Vagina (tissue), 2 donors: ENCODE measurements at regions not wholly inside any gene's neighbourhood (a gene's known extent, or its start where the extent isn't known, plus 50 kb on each side); places are given as distances from the start of the nearest gene placed in this dataset.
"Not testable (repeated sequence)": the region's sequence is repeated elsewhere in the genome, so short reads cannot be mapped to it uniquely, and the experiment has no call there.

Source experiments
- DNase-seq, 2 donors: peaks; one replicate each; pipeline ENCODE4 v3.0.0-alpha.2; 2017; ENCODE audit errors: extremely low spot score in 2 of 2
- H3K27ac ChIP-seq: fragments of 200-600 bp; sonication (generic); one replicate; pipeline ENCODE4 v1.5.1; 2019
- H3K27me3 ChIP-seq: fragments of 200-600 bp; sonication (generic); one replicate; pipeline ENCODE4 v1.5.1; 2019
- H3K36me3 ChIP-seq, 2 donors: fragments of 200-600 bp; sonication (generic); one replicate each; pipeline ENCODE4 v1.5.1; 2017 to 2019
- H3K4me1 ChIP-seq: fragments of 200-600 bp; sonication (generic); one replicate; pipeline ENCODE4 v1.5.1; 2019
- H3K4me3 ChIP-seq, 2 donors: fragments of 200-600 bp; sonication (generic); 1 replicate in 1 of 2; 2 replicates in 1 of 2; pipeline ENCODE4 v1.5.1; 2016 to 2019
- H3K9me3 ChIP-seq: fragments of 200-600 bp; sonication (generic); one replicate; pipeline ENCODE4 v1.5.1; 2019
- POLR2A ChIP-seq, 2 donors: fragments of 450-650 bp; IDR thresholded peaks; one replicate each; pipeline ENCODE4 v1.6.1; 2017; ENCODE audit warnings: antibody characterized with exemption in 2 of 2, mild to moderate bottlenecking in 2 of 2, moderate library complexity in 2 of 2
- POLR2AphosphoS5 ChIP-seq, 2 donors: sonication (generic); formaldehyde crosslinking; IDR thresholded peaks; one replicate each; pipeline ENCODE4 v1.9.0; 2017; ENCODE audit warnings: antibody characterized with exemption in 2 of 2, mild to moderate bottlenecking in 2 of 2, low read depth in 1 of 2; ENCODE audit not compliant: insufficient read depth in 1 of 2
- intact Hi-C: fragments of 100-400 bp; cut with DNase I; formaldehyde crosslinking; loops from one replicate; pipeline ENCODE4 v1.15.1; 2023
- TF ChIP-seq, protein P1 (sequence below), 3 experiments: fragments of 450-650 bp in 2 of 3; fragments of 200-600 bp in 1 of 3; sonication (generic) in 1 of 3; IDR thresholded peaks; one replicate each; pipeline ENCODE4 v1.5.1; 2017 to 2019; ENCODE audit warnings: antibody characterized with exemption in 3 of 3, mild to moderate bottlenecking in 2 of 3, moderate library complexity in 2 of 3

DNA sequence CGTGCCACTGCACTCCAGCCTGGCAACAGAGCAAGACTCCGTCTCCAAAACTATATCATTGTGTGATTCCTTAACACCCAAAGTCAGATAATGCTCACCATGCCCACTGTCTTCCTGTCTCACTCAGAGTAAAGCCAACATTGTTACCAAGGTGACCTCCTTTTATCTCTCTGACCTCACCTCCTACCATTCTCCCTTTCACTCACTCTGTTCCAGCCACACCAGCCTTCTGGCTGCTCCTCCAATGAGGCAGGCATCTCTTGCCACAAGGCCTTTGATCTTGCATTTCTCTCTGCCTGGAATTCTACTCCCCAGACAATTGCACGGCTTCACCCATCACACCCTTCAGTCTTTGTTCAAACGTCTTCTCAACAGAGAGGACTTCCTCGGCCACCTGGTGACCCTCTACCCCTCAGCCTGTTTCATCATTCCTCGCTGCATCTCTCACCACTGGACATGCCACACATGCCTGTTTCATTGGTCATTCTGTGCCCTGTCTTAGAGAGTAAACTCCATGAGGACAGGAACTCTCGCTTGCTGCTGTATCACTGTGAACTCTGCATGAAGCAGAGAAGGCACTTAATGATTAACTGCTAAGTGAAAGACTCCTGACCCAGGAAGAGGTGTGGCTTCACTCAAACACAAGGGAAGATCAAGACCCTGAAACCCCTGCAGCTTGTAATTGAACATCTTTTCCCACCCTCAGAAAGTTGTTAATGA is 67.1 kb upstream of the CAPZB start:
- Histone ChIP-seq H3K4me1 (no peaks in the 10 kb centered on the region), H3K9me3 (no peaks in the 10 kb centered on the region), H3K27me3 (no peaks in the 10 kb centered on the region), H3K36me3 (no peaks in the 10 kb centered on the region), H3K4me3 (no peak overlapping the region), H3K27ac (no peak overlapping the region)
- intact Hi-C loops, result no loop called here
- no peak for TF ChIP-seq POLR2AphosphoS5 (IDR thresholded peaks at IDR 0.05; ENCODE audit: insufficient read depth in 1 of 2, low read depth in 1 of 2)
- TF ChIP-seq, protein P1, sequence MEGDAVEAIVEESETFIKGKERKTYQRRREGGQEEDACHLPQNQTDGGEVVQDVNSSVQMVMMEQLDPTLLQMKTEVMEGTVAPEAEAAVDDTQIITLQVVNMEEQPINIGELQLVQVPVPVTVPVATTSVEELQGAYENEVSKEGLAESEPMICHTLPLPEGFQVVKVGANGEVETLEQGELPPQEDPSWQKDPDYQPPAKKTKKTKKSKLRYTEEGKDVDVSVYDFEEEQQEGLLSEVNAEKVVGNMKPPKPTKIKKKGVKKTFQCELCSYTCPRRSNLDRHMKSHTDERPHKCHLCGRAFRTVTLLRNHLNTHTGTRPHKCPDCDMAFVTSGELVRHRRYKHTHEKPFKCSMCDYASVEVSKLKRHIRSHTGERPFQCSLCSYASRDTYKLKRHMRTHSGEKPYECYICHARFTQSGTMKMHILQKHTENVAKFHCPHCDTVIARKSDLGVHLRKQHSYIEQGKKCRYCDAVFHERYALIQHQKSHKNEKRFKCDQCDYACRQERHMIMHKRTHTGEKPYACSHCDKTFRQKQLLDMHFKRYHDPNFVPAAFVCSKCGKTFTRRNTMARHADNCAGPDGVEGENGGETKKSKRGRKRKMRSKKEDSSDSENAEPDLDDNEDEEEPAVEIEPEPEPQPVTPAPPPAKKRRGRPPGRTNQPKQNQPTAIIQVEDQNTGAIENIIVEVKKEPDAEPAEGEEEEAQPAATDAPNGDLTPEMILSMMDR (IDR thresholded peaks at IDR 0.05), result no peak
- no peak for TF ChIP-seq POLR2A (IDR thresholded peaks at IDR 0.05)
- no peak for DNase-seq

DNA sequence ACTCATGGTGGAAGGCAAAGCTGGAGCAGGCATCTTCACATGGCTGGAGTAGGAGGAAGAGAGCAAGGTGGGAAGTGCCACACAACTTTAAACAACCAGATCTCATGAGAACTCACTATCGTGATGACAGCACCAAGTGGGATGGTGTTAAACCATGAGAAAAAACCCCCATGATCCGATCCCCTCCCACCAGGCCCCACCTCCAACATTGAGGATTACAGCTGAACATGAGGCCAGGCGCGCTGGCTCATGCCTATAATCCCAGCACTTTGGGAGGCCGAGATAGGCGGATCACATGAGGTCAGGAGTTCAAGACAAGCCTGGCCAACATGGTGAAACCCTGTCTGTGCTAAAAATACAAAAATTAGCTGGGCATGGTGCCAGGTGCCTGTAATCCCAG is 66.5 kb upstream of the CAPZB start:
- H3K36me3 ChIP-seq, H3K4me1 ChIP-seq, H3K9me3 ChIP-seq, H3K27me3 ChIP-seq, intact Hi-C loops, H3K27ac ChIP-seq, H3K4me3 ChIP-seq, DNase-seq: not testable (repeated sequence)

DNA sequence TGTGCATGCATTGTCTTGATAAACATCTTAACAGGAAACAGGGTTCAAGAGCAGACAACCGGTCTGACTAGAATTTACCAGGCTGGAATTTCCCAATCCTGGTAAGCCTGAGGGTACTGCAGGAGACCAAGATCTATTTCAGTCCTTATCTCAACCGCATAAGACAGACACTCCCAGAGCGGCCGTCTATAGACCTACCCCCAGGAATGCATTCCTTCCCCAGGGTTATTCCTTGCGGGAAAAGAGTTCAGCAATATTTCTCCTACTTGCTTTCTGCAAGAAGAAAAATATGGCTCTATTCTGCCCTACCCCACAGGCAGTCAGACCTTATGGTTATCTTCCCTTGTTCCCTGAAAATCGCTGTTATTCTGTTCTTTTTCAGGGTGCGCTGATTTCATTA is 65.1 kb upstream of the CAPZB start:
- DNase-seq, H3K36me3 ChIP-seq, H3K27ac ChIP-seq, H3K4me3 ChIP-seq, H3K9me3 ChIP-seq, intact Hi-C loops, H3K27me3 ChIP-seq, H3K4me1 ChIP-seq: not testable (repeated sequence)

DNA sequence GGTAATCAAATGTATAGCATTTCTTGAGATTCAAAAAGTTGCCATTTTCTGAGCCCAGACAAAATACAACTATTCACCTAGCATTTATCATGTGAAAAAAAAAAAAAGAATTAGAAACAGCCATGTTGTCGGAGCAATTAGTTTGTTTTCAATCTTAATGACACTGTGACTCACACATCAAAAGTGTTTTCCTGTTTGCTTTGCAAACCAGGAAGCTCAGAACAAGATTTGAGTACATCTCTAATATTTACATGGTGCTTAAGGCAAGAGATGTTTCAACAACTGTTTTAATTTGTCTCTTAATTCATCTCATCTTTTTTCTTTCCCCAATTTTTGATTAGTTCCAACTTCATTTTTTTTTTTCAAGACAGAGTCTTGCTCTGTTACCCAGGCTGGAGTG is 62.5 kb upstream of the CAPZB start:
- intact Hi-C loops, result no loop called here
- Histone ChIP-seq H3K4me1 (no peaks in the 10 kb centered on the region), H3K9me3 (no peaks in the 10 kb centered on the region), H3K36me3 (no peaks in the 10 kb centered on the region), H3K4me3 (no peak overlapping the region), H3K27me3 (no peaks in the 10 kb centered on the region), H3K27ac (no peak overlapping the region)
- TF ChIP-seq, protein P1 (IDR thresholded peaks at IDR 0.05), result no peak
- no peak for TF ChIP-seq POLR2AphosphoS5 (IDR thresholded peaks at IDR 0.05; ENCODE audit: insufficient read depth in 1 of 2, low read depth in 1 of 2)
- TF ChIP-seq POLR2A (IDR thresholded peaks at IDR 0.05), result no peak
- no peak for DNase-seq

DNA sequence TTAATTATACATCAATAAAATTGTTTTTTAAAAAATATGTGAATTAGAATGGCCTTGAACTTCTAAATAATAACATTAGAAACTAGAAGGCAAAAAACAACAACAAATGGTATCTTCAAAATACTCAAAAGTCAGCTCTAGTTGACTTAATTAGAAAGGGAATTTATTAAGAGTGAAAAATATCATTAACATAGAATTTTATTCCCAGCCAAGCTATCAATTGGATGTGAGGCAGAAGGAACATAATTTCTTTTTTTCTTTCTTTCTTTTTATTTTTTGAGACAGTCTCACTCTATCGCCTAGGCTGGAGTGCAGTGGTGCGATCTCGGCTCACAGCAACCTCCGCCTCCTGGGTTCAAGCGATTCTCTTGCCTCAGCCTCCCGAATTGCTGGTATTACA is 51.2 kb upstream of the CAPZB start:
- no peak overlapping the region for H3K27ac ChIP-seq
- TF ChIP-seq POLR2A (IDR thresholded peaks at IDR 0.05), result no peak
- no peak for TF ChIP-seq POLR2AphosphoS5 (IDR thresholded peaks at IDR 0.05; ENCODE audit: insufficient read depth in 1 of 2, low read depth in 1 of 2)
- TF ChIP-seq, protein P1 (IDR thresholded peaks at IDR 0.05), result no peak
- H3K36me3 ChIP-seq, result no peaks in the 10 kb centered on the region
- H3K9me3 ChIP-seq, result peaks cover 2% of the 10 kb centered on the region
- H3K4me3 ChIP-seq, result no peak overlapping the region
- intact Hi-C loops, result no loop called here
- H3K27me3 ChIP-seq, result no peaks in the 10 kb centered on the region
- no peaks in the 10 kb centered on the region for H3K4me1 ChIP-seq
- DNase-seq, result no peak

DNA sequence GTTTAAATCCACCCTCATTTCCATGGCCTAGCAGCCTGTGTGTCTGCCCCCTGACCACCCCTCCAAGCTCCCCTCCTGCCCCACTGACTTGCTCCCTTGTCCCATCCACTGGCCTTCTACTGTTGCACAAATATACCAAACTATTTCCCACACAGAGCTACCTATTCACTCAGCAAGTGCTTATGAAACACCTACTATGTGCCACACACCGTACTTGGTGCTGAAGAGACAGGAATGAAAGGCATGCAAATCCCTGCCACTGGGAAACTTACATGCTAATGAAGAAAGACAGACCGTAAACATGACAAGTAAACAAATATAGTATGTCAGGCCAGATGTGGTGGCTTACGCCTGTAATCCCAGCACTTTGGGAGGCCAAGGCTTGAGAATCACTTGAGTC is 49.9 kb upstream of the CAPZB start:
- no peak for TF ChIP-seq POLR2AphosphoS5 (IDR thresholded peaks at IDR 0.05; ENCODE audit: insufficient read depth in 1 of 2, low read depth in 1 of 2)
- no peak for TF ChIP-seq POLR2A (IDR thresholded peaks at IDR 0.05)
- TF ChIP-seq, protein P1 (IDR thresholded peaks at IDR 0.05), result no peak
- no peak for DNase-seq
- Histone ChIP-seq H3K4me3 (no peak overlapping the region), H3K9me3 (peaks cover 3% of the 10 kb centered on the region), H3K4me1 (no peaks in the 10 kb centered on the region), H3K36me3 (no peaks in the 10 kb centered on the region), H3K27me3 (no peaks in the 10 kb centered on the region), H3K27ac (no peak overlapping the region)
- intact Hi-C loops, result no loop called here
